Uterus (tissue), 3 donors: ENCODE measurements at regions not wholly inside any gene's neighbourhood (a gene's known extent, or its start where the extent isn't known, plus 50 kb on each side); places are given as distances from the start of the nearest gene placed in this dataset.

ENCODE experiments used
- DNase-seq, 2 donors: peaks; one replicate each; pipeline ENCODE4 v3.0.0-alpha.2; 2019 to 2020
- H3K27ac ChIP-seq, 2 donors: fragments of 200-600 bp; sonication (generic); 1 replicate in 1 of 2; 2 replicates in 1 of 2; pipeline ENCODE4 v1.5.1; 2016 to 2018
- H3K27me3 ChIP-seq, 2 donors: fragments of 200-600 bp; sonication (generic); one replicate each; pipeline ENCODE4 v1.5.1; 2018 to 2019; ENCODE audit warnings: control low read depth in 1 of 2
- H3K36me3 ChIP-seq, 2 donors: fragments of 200-600 bp; sonication (generic); one replicate each; pipeline ENCODE4 v1.5.1; 2019; ENCODE audit warnings: control low read depth in 1 of 2
- H3K4me1 ChIP-seq, 2 donors: fragments of 200-600 bp; sonication (generic); one replicate each; pipeline ENCODE4 v1.5.1; 2018 to 2019; ENCODE audit warnings: control low read depth in 1 of 2
- H3K4me3 ChIP-seq, 2 donors: fragments of 200-600 bp; sonication (generic); 1 replicate in 1 of 2; 2 replicates in 1 of 2; pipeline ENCODE4 v1.5.1; 2018 to 2019; ENCODE audit warnings: mild to moderate bottlenecking in 1 of 2
- H3K9me3 ChIP-seq, 2 donors: fragments of 200-600 bp; sonication (generic); one replicate each; pipeline ENCODE4 v1.5.1; 2019; ENCODE audit warnings: control low read depth in 1 of 2
- POLR2A ChIP-seq, 2 donors: fragments of 450-650 bp; IDR thresholded peaks; one replicate each; pipeline ENCODE4 v1.6.1; 2016; ENCODE audit warnings: antibody characterized with exemption in 2 of 2, mild to moderate bottlenecking in 1 of 2, moderate library complexity in 1 of 2
- intact Hi-C: fragments of 100-400 bp; cut with DNase I; formaldehyde crosslinking; loops from one replicate; pipeline ENCODE4 v1.15.1; 2023; ENCODE audit warnings: low total_unique reads
- TF ChIP-seq, protein P1 (sequence below), 4 experiments: fragments of 200-600 bp in 2 of 4; fragments of 450-650 bp in 2 of 4; sonication (generic) in 2 of 4; IDR thresholded peaks; one replicate each; pipeline ENCODE4 v1.5.1; 2016 to 2019; ENCODE audit warnings: antibody characterized with exemption in 4 of 4, mild to moderate bottlenecking in 2 of 4, moderate library complexity in 1 of 4
- donor health status: DM: yes; HTN: yes; CAD: no.

DNA sequence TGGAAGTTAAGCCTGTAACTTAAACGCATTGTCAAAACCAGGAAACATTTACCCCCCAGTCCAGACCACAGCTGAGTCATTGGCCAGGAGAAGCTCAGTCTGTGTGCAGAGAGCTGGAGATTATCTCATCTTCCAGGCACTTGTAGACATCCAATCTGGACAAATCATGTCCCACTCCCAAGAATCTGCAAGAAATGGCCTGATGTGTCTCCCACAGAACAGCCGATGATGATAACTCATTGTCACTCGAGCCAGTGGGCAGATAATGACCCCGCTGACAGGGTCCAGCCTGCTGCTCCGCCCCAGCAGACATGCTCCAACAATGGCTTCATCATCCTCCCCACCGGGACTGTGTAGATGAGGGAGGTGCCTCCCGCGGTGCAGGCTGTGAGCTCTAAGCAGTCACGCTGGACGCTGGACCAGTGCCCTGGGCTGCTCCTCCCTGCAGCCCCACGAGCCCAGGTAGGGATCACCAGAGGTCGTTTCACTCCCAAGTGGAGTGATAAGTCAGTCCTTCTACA lies 322.5 kb downstream of the C16orf95 start:
- H3K27ac ChIP-seq, result no peak overlapping the region
- no peaks in the 10 kb centered on the region for H3K4me1 ChIP-seq
- DNase-seq, result no peak
- intact Hi-C loops, result no loop called here
- no peaks in the 10 kb centered on the region for H3K9me3 ChIP-seq
- no peak for TF ChIP-seq POLR2A (IDR thresholded peaks at IDR 0.05)
- peaks cover 0 to 2% of the 10 kb centered on the region in 2 donors for H3K27me3 ChIP-seq
- no peak overlapping the region for H3K4me3 ChIP-seq
- H3K36me3 ChIP-seq, result no peaks in the 10 kb centered on the region

DNA sequence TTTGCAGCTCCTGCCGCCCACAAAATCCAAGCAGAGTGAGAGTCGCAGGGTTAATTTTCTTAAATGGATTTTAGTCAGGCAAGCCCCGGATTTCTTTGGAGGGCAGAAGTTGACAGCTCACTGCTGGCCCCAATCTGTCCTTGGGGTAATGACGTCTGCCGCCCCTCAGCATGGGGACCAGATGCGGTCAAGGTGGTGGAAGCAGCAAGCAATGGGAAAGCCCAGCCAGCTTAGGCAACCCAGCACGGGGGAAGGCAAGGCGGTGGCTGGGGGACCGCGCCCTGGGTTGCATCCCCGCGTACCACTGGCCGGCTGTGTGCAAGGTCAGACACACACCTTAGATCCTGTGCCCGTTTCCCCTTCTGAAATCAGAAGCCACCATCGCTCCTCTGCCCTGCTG lies 321.7 kb downstream of the C16orf95 start:
- no peaks in the 10 kb centered on the region for H3K9me3 ChIP-seq
- no peak for DNase-seq
- H3K27me3 ChIP-seq, result peaks cover 0 to 4% of the 10 kb centered on the region in 2 donors
- intact Hi-C loops, result no loop called here
- TF ChIP-seq POLR2A (IDR thresholded peaks at IDR 0.05), result no peak
- TF ChIP-seq, protein P1, sequence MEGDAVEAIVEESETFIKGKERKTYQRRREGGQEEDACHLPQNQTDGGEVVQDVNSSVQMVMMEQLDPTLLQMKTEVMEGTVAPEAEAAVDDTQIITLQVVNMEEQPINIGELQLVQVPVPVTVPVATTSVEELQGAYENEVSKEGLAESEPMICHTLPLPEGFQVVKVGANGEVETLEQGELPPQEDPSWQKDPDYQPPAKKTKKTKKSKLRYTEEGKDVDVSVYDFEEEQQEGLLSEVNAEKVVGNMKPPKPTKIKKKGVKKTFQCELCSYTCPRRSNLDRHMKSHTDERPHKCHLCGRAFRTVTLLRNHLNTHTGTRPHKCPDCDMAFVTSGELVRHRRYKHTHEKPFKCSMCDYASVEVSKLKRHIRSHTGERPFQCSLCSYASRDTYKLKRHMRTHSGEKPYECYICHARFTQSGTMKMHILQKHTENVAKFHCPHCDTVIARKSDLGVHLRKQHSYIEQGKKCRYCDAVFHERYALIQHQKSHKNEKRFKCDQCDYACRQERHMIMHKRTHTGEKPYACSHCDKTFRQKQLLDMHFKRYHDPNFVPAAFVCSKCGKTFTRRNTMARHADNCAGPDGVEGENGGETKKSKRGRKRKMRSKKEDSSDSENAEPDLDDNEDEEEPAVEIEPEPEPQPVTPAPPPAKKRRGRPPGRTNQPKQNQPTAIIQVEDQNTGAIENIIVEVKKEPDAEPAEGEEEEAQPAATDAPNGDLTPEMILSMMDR (IDR thresholded peaks at IDR 0.05), result no peak
- no peaks in the 10 kb centered on the region for H3K4me1 ChIP-seq
- no peak overlapping the region for H3K4me3 ChIP-seq
- no peaks in the 10 kb centered on the region for H3K36me3 ChIP-seq
- H3K27ac ChIP-seq, result no peak overlapping the region

DNA sequence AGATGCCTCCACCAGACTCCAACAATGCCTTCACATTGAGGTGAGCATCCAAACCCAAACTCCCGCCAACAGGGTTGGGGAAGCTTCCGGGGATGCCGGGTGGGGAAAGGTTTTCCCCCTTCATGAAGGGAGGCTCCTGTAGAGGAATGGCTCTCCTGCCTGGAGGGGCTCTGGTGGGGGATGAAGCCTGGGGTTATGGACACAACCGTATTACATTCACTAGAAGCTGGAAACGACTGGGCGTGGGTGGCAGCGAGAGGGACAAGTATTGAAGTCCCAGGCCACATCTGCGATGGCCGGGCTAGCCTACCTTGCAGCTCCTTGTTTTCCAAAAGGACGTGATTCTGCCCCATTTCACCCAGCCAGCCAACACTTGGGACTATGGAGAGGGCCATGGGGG lies 321.1 kb downstream of the C16orf95 start:
- intact Hi-C loops, result no loop called here
- H3K4me3 ChIP-seq, result no peak overlapping the region
- TF ChIP-seq, protein P1 (IDR thresholded peaks at IDR 0.05), result no peak
- no peak for TF ChIP-seq POLR2A (IDR thresholded peaks at IDR 0.05)
- H3K27me3 ChIP-seq, result peaks cover 0 to 4% of the 10 kb centered on the region in 2 donors
- no peak for DNase-seq
- H3K9me3 ChIP-seq, result no peaks in the 10 kb centered on the region
- H3K4me1 ChIP-seq, result no peaks in the 10 kb centered on the region
- H3K36me3 ChIP-seq, result no peaks in the 10 kb centered on the region
- H3K27ac ChIP-seq, result no peak overlapping the region

DNA sequence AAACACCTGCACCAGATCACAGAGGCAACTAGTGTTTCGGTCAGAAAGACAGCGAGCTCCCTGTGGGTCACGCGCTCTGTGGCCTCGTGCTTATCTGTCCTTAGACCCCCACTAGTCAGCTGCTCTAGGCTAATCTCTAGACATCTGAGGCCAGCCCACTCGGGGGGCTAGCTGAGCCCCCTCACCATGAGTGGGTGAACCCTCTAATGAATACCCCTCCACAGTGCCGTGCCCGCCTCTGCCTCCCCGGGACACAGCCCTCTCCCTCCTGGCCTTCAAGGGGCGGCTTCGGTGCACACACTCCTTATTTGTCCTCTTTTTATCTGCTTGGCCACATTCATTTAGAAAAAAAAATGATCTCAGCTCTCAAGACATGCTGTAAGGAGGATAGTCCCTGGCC lies 320.1 kb downstream of the C16orf95 start:
- TF ChIP-seq POLR2A (IDR thresholded peaks at IDR 0.05), result no peak
- TF ChIP-seq, protein P1 (IDR thresholded peaks at IDR 0.05), result no peak
- H3K9me3 ChIP-seq, result no peaks in the 10 kb centered on the region
- H3K27me3 ChIP-seq, result peaks cover 0 to 4% of the 10 kb centered on the region in 2 donors
- H3K4me1 ChIP-seq, result no peaks in the 10 kb centered on the region
- no peaks in the 10 kb centered on the region for H3K36me3 ChIP-seq
- intact Hi-C loops, result no loop called here
- no peak overlapping the region for H3K27ac ChIP-seq
- no peak for DNase-seq
- no peak overlapping the region for H3K4me3 ChIP-seq

DNA sequence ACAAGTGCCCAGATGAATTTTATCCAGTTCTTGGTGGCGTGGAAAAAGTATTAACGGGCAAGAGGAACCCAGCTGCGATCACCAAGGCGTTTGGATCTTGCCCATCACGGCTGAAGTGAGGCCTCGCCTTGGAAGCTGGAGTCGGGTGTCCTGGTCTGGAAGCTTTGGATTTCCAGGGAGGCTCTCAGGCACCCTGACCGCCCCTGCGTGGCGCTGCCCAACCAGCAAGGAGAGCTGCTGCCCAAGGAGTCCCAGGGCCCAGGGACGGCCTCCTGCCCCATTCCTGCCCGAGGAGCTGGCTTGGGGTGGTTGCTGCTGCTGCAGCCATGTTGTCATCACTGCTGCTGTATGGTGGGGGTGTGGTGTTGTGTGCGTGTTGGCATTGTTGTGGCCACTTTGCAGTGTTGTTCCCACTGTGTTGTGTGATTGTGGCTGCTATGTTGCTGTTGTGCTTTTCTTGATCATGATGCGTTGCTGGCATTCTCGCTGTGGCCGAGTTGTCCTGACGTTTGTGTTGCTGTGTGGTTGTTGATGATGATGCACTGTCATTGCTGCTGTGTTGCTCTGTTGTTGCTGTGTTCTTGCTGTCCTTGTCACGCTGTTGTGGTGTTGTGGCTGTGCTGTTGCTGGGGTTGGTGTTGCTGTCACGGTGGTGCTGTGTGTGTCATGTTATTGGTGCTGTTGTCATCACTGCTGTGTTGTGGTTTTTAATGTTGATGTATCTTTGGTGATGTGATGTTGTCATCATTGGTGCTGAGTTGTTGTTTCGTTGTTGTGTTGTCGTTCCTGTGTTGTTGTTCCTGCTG lies 318.8 kb downstream of the C16orf95 start:
- peaks cover 0 to 4% of the 10 kb centered on the region in 2 donors for H3K27me3 ChIP-seq
- H3K36me3 ChIP-seq, result no peaks in the 10 kb centered on the region
- H3K27ac ChIP-seq, result no peak overlapping the region
- TF ChIP-seq, protein P1 (IDR thresholded peaks at IDR 0.05), result no peak
- no peak for TF ChIP-seq POLR2A (IDR thresholded peaks at IDR 0.05)
- H3K4me3 ChIP-seq, result no peak overlapping the region
- no peaks in the 10 kb centered on the region for H3K9me3 ChIP-seq
- no peak for DNase-seq
- H3K4me1 ChIP-seq, result no peaks in the 10 kb centered on the region
- intact Hi-C loops, result no loop called here
